ENCODE measurements at regions not wholly inside any gene's neighbourhood (a gene's known extent, or its start where the extent isn't known, plus 50 kb on each side); places are given as distances from the start of the nearest gene placed in this dataset.

GRCh38 chr16:65876624-65877023, 489.9 kb upstream of the CDH5 start:
- DNase-seq: no peak

DNA sequence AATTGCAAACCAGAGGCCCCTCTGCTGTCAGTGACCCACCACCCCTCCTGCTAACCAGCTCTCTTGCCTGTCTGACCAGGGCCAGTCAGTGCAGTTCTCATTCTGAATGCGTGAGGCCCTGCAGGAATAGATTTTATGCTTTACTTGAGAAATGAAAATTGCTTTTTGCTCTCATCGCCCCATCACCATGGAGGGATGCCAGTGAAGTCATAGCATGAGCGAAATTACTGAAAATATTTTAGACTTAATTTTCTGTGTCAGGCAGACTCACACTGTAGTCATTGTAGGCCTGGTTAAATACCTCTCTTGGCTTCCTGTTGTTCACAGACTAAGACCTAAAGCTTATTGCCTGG, 490.5 kb upstream of the CDH5 start:
- DNase-seq: no peak

GRCh38 chr16:65875381-65876055, 491.0 kb upstream of the CDH5 start:
- no peak for DNase-seq

DNA sequence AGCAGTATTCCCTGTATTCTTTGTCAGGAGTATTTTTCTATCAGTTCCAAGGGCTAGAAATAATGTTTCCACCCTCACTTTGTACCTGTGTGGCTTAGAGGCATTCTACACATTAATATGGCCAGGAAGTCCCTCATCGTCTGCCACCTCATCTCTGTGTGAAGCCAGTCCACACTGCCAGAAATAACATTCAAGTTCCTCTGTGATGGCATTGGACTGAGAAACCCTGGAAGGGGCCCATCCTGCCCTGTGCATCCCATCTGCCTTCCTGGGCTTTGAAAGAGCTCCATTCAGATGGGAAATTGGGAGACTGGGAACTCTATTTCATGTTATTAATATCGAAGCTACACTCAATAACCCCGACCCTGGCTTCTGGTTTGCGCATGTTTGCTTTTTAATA, 497.2 kb upstream of the CDH5 start:
- DNase-seq: no peak

DNA sequence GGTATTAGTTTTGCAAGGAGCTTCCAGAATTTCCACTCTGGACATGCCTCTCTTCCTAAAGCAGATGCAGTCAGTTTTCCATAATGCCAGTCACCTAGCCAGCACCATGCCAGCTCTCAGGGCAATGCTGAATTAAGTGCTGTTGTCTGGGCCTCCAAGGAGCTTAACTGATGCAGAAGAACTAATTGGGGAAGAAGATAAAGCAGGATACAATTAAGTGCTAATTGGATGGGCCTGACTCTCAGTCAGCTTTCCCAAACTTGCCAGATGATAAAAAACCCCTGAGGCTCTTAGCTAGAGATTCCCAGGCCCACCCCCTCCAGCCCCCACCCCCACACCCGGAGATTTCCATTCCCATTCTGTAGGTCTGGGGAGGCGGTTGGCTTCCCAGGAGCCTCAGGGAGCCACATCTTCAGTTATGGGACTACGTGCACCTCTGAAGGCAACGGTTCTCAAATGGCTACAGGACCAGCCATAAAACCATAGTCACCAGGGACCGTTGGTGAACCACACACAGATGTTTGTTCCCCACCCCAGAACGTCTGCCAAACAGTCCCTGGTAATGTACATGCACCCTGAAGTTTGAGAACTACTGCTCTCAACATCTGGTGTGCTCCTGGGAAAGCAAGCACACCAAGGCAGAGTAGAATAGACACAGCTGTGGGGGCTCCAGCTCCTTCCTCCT, 499.1 kb upstream of the CDH5 start:
- no peak for DNase-seq

- DNase-seq: no peak
These were observed 503.3 kb upstream of the CDH5 start for GRCh38 chr16:65863236-65863635.

DNA sequence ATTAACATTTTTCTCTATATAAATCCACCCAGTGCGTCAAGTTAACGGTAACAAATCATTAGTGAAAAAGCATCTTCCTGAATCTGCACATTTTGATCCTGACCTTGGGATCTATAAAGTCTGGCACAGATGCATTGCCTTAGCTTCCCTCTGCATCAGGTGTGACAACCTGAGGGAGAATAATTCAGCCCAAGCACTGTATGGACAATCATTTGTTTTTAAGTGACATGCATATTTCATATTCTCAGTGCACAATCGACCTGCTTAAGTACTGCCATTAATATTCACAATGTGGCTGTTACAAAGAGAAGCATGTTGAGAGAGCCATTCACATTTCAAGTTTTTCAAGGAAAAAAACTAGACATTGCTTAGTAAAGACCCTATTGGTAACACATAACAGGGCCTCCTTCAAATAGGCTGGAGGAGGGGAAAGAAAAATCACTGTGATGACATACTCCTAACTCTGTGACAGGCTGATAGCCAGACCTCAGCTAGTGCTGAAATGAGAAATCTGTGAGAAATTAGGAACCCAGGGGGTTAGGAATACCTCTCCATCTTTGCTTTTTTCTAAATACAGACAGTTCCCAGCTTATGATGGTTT, 505.3 kb upstream of the CDH5 start:
- no peak for DNase-seq

DNA sequence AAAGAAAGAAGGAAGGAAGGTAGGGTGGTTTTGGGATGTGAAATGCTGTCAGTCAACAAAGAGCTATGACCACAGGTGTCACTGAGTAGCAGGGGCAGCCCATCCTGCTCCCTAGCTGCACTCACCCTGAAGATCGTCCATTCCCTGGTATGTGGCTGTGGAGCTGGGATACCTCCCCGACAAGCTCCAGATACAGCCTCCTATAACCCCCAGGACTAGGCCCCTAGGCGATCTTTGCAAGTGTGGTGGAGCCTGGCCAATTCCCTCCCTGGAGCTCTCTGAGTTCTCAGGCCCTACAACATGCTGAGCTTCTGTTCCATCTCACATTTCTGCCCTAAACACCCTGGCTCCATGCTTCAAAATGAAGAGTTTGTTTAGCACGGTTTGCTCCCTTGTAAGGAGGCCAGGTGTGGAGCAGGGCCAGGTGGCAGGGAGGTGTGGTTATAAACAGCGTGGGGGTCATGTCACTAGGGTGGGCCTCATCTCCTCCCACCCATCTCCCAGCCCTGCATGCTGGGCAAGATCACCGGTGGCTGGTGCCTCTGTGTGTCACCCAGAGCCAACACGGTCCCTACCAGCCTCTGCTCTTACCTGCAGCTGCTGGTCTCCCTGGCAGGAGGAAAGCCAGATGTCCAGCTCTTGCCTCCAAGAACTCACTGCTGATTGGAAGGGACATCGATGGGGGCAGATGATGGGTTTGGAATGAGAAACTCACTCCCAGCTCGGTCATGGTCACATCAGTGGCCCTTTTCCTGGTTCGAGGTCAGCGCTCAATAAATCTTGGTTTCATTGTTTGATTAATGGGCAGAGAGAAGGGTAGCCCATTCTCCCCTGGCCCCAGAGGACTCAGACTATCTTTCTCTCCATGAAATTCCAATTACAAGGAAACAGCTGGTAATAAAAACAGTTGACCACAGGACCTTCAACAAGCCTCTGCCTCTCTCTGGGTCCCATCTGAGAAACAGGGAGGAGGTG, 511.0 kb upstream of the CDH5 start:
- DNase-seq: no peak

DNA sequence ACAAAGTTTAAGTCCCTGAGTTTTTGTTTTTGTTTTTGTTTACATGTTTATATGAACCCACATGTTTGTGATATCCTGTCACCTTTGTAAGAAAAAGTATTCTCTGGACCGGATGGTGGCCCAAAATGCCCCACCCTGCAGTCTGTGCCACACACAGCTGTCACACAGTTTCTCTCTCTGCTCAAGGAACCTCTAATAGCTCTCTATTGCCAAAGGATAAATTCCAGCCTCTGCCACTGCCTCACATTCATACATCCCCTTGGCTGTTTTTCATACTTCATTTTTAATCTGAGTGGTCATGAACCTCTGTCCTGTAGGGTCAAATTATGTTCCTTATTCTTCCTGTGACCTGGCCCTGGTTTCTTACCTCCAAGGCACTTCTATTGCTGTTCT, 520.3 kb upstream of the CDH5 start:
- DNase-seq: no peak

DNA sequence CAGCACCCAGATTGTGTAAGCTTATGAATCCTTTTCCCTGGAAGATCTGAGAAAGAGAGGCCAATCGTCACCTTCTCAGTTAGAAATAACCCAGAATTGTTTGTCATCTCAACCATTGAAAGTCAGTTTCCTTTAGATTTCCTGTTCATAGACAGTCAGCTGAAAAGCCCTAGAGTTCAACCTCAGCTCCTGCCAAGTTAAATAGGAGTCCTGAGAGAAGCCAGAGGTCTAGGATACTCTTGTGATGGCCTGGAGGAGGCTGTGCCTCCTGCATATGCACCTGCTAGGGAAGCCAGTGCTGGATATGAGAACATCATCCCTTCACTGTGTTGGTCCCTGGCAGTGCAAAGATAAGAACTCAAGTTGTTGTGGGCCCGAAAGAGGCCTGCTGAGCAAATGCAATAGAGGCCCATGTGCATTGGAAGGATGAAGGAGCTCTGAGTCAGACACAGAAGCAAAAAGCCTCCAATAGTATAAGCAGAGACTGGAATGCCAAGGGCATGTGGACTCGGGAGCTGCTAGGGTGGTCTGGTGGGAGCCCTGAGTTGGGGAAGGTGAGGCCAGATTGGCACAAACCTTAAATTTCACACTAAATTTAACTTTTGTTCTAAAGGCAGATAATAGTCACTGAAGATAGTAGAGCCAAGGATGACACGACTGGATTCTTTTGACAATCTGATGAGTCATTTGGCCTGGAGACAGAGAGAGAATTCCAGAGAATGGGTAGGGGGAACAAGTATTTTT, 520.9 kb upstream of the CDH5 start:
- no peak for DNase-seq

DNA sequence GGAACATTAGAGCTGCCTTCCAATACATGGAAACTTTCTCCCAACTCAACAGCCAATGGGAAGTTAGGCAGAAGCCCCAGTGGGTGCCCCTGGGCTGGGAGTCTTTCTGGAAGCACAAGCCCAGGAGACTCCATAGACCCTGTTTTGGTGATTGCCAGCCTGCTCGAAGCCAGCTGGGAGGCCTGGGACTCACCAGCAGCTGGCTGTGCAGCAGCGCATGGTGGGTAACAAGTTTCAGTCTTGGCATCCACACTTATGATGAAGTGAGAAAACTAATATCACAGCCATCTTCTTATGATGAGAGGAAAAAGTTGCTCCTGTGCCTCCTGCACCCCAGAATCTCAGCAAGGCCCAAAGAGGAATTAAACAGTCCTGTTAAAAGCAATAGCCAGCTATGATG, 522.5 kb upstream of the CDH5 start:
- DNase-seq: no peak

GRCh38 chr16:65842067-65842466, 524.4 kb upstream of the CDH5 start:
- no peak for DNase-seq

DNA sequence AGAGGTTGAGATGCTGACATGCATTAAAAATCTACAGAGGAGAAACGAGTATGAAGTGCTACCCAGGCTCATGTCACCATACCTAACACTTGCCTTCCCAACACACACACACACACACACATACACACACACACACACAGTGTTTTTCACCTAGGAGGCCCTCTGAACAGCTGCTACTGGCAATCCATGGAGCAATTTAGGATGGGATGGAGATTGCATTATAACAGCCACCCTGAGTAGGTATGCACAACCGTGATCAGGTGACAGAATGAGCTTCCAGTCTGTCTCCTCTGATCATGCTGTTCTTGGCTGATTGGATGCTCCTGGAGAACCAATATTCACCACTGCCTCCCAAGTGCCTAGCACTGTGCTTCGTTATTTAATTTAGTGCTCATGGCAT, 528.5 kb upstream of the CDH5 start:
- no peak for DNase-seq

GRCh38 chr16:65837464-65837863, 529.0 kb upstream of the CDH5 start:
- no peak for DNase-seq

DNA sequence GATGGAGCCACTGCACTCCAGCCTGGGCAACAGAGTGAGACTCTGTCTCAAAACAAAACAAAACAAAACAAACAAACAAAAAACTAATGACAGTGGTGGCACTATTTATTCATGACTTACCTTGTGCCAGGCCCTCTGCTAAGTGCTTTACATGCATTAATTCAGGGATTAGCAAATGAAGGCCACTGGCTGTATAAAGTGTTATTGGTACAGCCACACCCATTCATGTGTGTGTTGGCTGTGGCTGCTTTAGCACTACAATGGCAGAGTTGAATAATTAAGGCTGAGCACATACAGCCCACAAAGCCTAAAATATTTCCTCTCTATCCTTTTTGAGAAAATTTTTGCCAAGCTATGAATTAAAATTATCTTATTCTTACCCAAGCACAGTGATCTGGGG, 531.8 kb upstream of the CDH5 start:
- no peak for DNase-seq

DNA sequence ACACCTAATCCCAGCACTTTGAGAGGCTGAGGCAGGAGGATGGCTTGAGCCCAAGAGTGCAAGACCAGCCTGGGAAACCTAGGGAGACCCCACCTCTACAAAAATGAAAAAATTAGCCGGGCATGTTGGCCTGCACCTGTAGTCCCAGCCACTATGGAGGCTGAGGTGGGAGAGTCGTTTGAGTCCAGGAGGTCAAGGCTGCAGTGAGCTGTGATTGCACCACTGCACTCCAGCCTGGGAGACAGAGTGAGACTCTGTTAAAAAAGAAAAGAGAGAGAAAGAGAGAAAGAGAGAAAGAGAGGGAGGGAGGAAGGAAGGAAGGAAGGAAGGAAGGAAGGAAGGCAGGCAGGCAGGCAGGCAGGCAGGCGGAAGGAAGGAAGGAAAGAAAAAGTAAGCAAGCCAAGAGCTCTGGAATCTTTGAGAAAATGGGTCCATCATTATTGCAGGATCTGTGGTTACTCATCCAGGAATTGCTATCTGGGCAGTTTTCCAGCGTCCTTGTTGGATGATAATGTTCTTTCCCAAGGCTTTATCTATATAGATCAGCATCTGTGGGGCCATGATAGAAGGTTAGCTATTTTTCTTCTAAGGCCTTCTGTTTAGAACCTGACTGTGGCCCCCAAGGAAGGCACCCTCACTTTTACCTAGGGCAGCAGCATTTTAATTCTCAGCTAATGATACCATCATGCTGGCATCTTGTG, 533.2 kb upstream of the CDH5 start:
- no peak for DNase-seq

DNA sequence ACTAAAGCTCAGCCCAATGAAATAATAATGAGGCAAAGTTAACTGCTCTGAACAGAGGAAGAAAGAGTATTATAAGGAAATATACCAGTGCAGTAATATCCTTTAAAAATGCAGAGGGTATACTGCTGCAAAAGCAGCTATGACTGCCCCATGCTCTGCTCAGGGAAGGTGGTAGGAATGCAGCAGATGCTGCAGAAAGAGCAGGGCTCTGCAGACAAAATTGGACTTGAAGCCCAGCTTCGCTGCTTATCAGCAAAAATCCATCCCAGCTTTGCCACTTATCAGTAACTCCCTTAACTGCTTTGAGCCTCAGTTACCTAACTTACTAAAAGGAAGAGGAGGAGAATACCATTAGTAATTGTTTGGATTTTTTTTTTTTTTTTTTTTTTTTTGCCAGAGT, 533.8 kb upstream of the CDH5 start:
- DNase-seq: no peak

DNA sequence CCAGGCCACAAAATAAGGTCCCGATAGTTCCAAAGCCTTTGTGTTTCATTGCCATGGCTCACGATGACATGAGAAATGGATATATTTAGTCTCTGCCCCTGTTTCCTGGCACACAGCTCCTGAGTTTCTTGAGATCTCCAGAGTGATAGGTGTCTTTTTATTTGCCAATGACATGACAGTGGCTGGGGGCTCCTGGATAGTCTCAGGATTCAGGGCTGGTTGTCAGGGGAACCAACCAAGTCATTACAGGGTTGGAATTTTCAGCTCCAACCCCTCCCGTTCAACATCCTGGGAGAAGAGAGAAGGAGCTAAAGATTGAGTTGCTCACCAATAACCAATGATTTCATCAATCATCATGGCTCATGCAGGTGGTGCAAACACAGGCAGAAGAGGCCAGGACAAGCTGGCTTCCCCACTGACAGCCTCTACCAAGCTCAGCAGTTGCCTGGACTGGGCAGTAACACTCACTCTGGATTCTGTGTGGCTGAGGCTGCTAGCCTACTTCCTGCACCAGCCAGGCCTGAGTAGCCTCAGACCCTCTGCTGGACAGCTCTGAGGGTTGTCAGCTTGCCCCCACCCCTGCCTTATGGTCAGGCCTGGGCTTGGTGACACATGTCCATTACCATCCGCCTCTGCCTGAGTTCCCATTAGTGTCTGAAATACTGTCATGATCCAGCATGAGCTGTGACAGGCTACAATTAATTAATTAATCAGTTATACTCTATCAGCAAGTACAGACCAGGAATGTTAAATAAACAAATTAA, 534.4 kb upstream of the CDH5 start:
- no peak for DNase-seq

DNA sequence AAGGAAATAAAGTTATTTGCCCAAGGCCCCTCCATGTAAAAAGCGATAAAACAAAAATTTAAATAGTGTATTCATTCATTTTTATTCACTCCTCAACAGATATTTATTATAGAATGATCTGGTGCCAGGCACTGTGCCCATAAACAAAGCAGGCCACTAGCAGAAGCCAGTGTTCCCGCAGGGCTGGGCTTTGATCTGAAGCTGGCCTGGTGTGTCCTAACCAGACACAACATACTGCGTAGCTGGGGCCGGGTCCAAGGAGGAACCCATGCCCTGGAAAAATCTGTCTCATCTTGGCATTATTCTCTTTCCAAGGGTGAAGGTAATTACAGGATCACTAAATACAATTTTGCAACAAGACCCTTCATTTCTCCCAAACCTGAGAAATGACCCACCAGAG, 537.4 kb upstream of the CDH5 start:
- no peak for DNase-seq

- DNase-seq: no peak
These were observed 538.2 kb upstream of the CDH5 start for GRCh38 chr16:65828296-65828695.

GRCh38 chr16:65827231-65827630, 539.3 kb upstream of the CDH5 start:
- DNase-seq: no peak

Data from activated naive CD4-positive, alpha-beta T cell (primary cell).